Smooth muscle cell (in vitro differentiated cells): ENCODE measurements at regions not wholly inside any gene's neighbourhood (a gene's known extent, or its start where the extent isn't known, plus 50 kb on each side); places are given as distances from the start of the nearest gene placed in this dataset.

ENCODE experiments used
- DNase-seq: peaks from one replicate; lab custom pipeline; 2025; ENCODE audit not compliant: unreplicated experiment; lab: John Stamatoyannopoulos, UW
- H2AFZ ChIP-seq: fragments of 200-600 bp; sonication (generic); 2 replicates; pipeline ENCODE4 v1.6.0; 2016; ENCODE audit warnings: antibody characterized with exemption, low read depth, mild to moderate bottlenecking
- H3F3A ChIP-seq: fragments of 200-600 bp; sonication (generic); 2 replicates; pipeline ENCODE4 v1.6.0; 2017; ENCODE audit warnings: antibody characterized with exemption, low read depth
- H3K27ac ChIP-seq: fragments of 200-600 bp; sonication (generic); 2 replicates; pipeline ENCODE4 v1.5.1; 2016; ENCODE audit warnings: low read depth, mild to moderate bottlenecking
- H3K27me3 ChIP-seq: fragments of 200-600 bp; sonication (generic); 2 replicates; pipeline ENCODE4 v1.6.1; 2016; ENCODE audit warnings: low read depth, mild to moderate bottlenecking
- H3K36me3 ChIP-seq: fragments of 200-600 bp; sonication (generic); 2 replicates; pipeline ENCODE4 v1.5.1; 2016; ENCODE audit warnings: low read depth
- H3K4me1 ChIP-seq: fragments of 200-600 bp; sonication (generic); 2 replicates; pipeline ENCODE4 v1.5.1; 2016; ENCODE audit warnings: low read depth
- H3K4me2 ChIP-seq: fragments of 200-600 bp; sonication (generic); 2 replicates; pipeline ENCODE4 v1.6.0; 2016; ENCODE audit warnings: mild to moderate bottlenecking
- H3K4me3 ChIP-seq: fragments of 200-600 bp; sonication (generic); 2 replicates; pipeline ENCODE4 v1.5.1; 2016; ENCODE audit warnings: mild to moderate bottlenecking
- H3K79me2 ChIP-seq: fragments of 200-600 bp; sonication (generic); 2 replicates; pipeline ENCODE4 v1.6.0; 2016; ENCODE audit warnings: low read depth, mild to moderate bottlenecking
- H3K9ac ChIP-seq: fragments of 200-600 bp; sonication (generic); 2 replicates; pipeline ENCODE4 v1.6.0; 2016; ENCODE audit warnings: low read depth
- H3K9me3 ChIP-seq: fragments of 200-600 bp; sonication (generic); replicated peaks from 2 replicates; pipeline ENCODE4 v1.5.1; 2016; ENCODE audit warnings: low read depth
- H4K20me1 ChIP-seq: fragments of 200-600 bp; sonication (generic); 2 replicates; pipeline ENCODE4 v1.6.0; 2016; ENCODE audit warnings: low read depth
- WGBS: methylation state at CpG from one replicate; pipeline ENCODE4 v1.1.7; 2016; ENCODE audit warnings: low lambda C conversion rate; 5-methylcytosine and 5-hydroxymethylcytosine counted together
- TF ChIP-seq, protein P1 (sequence below): fragments of 200-600 bp; sonication (generic); IDR thresholded peaks from 2 replicates; pipeline ENCODE4 v1.5.1; 2017; ENCODE audit warnings: borderline replicate concordance, mild to moderate bottlenecking, antibody characterized with exemption; ENCODE audit not compliant: insufficient read depth, poor library complexity, severe bottlenecking

DNA sequence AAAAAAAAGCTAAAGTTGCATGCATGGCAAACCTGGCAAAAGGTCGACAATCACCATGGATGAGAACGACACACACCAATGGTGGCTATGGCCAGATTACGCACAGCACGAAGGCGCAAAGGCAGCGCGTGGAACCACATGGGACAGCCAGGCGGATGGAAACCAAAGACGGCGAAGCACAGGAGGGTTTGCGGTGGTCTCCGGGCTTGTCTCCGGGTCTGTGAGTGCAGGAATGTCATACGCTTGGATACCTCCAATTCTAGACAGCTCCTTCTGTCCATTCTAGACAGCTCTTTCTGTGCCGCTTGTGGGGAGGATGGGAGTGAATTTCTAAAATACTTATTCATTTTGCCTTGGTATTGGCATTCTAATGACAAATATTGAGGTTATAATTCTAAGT, 685.4 kb downstream of the BRD1 start:
- no peaks in the 10 kb centered on the region for H3K9me3 ChIP-seq

DNA sequence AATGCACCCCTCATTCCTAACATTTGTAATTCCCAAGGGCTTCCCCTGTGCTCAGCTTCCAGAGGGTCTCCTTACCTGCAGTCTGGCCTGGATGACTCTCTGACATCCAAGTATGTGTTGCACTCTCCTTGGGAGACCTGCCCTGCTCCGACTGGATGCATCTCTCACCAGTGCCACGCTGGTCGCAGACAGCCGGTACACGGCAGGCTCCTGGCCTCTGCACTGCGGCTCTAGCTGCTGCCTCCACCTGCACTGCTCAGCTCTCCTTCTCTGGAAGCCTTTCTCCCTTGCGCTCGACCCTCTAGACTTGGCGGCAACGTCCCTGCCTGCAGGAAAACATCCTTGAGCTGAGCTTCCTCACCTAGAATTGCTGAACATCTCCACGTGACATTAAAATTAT, 685.9 kb downstream of the BRD1 start:
- DNase-seq: no peak
- no peak overlapping the region for H3K9ac ChIP-seq
- H3K9me3 ChIP-seq: no peaks in the 10 kb centered on the region
- 94% methylated on average over 11 of the region's 11 CpGs for WGBS
- no peaks in the 10 kb centered on the region for H3K4me1 ChIP-seq
- no peaks in the 10 kb centered on the region for H3K36me3 ChIP-seq
- no peak overlapping the region for H3K4me3 ChIP-seq
- no peaks in the 10 kb centered on the region for H3K27me3 ChIP-seq
- no peaks in the 10 kb centered on the region for H3K79me2 ChIP-seq
- H3K4me2 ChIP-seq: no peak overlapping the region
- H4K20me1 ChIP-seq: no peaks in the 10 kb centered on the region
- H3K27ac ChIP-seq: no peak overlapping the region
- H3F3A ChIP-seq: no peaks in the 10 kb centered on the region
- no peak overlapping the region for H2AFZ ChIP-seq
- TF ChIP-seq, protein P1, sequence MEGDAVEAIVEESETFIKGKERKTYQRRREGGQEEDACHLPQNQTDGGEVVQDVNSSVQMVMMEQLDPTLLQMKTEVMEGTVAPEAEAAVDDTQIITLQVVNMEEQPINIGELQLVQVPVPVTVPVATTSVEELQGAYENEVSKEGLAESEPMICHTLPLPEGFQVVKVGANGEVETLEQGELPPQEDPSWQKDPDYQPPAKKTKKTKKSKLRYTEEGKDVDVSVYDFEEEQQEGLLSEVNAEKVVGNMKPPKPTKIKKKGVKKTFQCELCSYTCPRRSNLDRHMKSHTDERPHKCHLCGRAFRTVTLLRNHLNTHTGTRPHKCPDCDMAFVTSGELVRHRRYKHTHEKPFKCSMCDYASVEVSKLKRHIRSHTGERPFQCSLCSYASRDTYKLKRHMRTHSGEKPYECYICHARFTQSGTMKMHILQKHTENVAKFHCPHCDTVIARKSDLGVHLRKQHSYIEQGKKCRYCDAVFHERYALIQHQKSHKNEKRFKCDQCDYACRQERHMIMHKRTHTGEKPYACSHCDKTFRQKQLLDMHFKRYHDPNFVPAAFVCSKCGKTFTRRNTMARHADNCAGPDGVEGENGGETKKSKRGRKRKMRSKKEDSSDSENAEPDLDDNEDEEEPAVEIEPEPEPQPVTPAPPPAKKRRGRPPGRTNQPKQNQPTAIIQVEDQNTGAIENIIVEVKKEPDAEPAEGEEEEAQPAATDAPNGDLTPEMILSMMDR: no peak

More for the DNA sequence above, 685.4 kb downstream of the BRD1 start:
- no peak overlapping the region for H3K4me3 ChIP-seq
- H2AFZ ChIP-seq: no peak overlapping the region
- H3K9ac ChIP-seq: no peak overlapping the region
- no peaks in the 10 kb centered on the region for H3K27me3 ChIP-seq
- TF ChIP-seq, protein P1: no peak
- 92% methylated on average over 15 of the region's 15 CpGs for WGBS
- H3K79me2 ChIP-seq: no peaks in the 10 kb centered on the region
- DNase-seq: no peak
- H3F3A ChIP-seq: no peaks in the 10 kb centered on the region
- no peak overlapping the region for H3K27ac ChIP-seq
- H3K4me1 ChIP-seq: no peaks in the 10 kb centered on the region
- no peaks in the 10 kb centered on the region for H4K20me1 ChIP-seq
- H3K4me2 ChIP-seq: no peak overlapping the region
- no peaks in the 10 kb centered on the region for H3K36me3 ChIP-seq

DNA sequence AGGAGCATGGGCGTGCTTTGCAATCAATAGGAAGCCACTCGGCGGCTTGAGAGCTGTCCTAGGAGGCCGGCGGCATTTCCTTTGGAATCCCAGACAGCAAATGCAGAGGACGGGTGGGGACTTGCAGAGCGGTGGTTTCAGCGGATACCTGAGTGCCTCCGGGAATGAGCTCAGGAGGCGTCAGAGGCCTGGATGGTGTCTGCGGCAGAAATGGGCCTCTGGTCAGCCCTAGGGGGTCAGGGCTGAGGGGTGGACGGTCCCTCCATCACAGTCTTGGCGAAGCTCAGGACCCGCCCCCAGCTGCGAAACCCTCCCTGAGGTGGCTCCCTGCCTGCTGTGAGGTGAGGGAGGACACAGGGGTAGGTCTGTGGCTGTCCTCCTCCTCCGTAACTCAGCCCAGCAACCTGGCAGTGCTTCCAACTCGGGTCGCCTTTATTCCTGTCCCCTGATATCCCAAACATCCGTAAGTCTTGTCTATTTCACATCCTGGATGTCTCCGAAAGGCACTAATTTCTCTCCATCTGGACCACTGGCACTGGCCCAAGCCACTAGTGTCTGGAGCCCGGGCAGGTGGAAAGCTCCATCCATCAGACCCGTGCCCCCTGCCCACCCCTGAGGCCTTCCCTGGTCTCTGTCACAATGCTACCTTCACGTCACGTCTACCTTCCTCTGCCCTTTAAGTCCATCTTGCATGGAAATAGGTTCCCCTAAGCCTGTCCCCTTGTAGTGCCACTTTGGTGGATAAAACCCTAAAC, 686.6 kb downstream of the BRD1 start:
- Histone ChIP-seq H3K36me3 (no peaks in the 10 kb centered on the region), H3K9ac (no peak overlapping the region), H2AFZ (no peak overlapping the region), H3F3A (no peaks in the 10 kb centered on the region), H3K4me2 (no peak overlapping the region), H3K27ac (no peak overlapping the region), H3K4me3 (no peak overlapping the region), H3K79me2 (no peaks in the 10 kb centered on the region), H3K9me3 (no peaks in the 10 kb centered on the region), H3K4me1 (no peaks in the 10 kb centered on the region), H4K20me1 (no peaks in the 10 kb centered on the region), H3K27me3 (no peaks in the 10 kb centered on the region)
- 71% methylated on average over 24 of the region's 24 CpGs for WGBS
- TF ChIP-seq, protein P1: no peak
- DNase-seq: no peak
